B cell (primary cell): ENCODE measurements at regions not wholly inside any gene's neighbourhood (a gene's known extent, or its start where the extent isn't known, plus 50 kb on each side); places are given as distances from the start of the nearest gene placed in this dataset.

Experiments
- ATAC-seq: fragments of 200-7000 bp; cut with Tn5 transposase; one replicate; pipeline ENCODE4 v1.10.0; 2021; ENCODE audit warnings: low read depth, mild to moderate bottlenecking, moderate number of reproducible peaks, moderate library complexity
- CTCF ChIA-PET: fragments of 350-600 bp; sonication (Branson Sonifier 250); formaldehyde crosslinking; loops from one replicate; lab custom pipeline; 2021; ENCODE audit warnings: antibody characterized with exemption, inconsistent platforms; lab: Charles Lee
- POLR2A ChIA-PET: fragments of 350-600 bp; sonication (Branson Sonifier 250); formaldehyde crosslinking; loops from one replicate; lab custom pipeline; 2021; ENCODE audit warnings: antibody characterized with exemption; lab: Charles Lee
- DNase-seq: peaks from one replicate; pipeline ENCODE4 v3.0.0; 2013
- H2AFZ ChIP-seq: 2 replicates; pipeline ENCODE4 v1.6.1; 2012; ENCODE audit warnings: mild to moderate bottlenecking, low read depth, low read length; ENCODE audit not compliant: insufficient read depth, poor library complexity, severe bottlenecking
- H3K27ac ChIP-seq, 2 donors: 1 replicate in 1 of 2; 2 replicates in 1 of 2; pipeline ENCODE4 v1.5.1; 2012 to 2013; ENCODE audit warnings: low read length in 2 of 2, mild to moderate bottlenecking in 2 of 2, moderate library complexity in 1 of 2
- H3K27me3 ChIP-seq, 4 experiments: fragments of 200-600 bp in 1 of 4; sonication (generic) in 1 of 4; replicated peaks in 1 of 4; 1 replicate in 2 of 4; 2 replicates in 2 of 4; pipeline versions ENCODE4 v1.6.1 to v1.7.0; 2013 to 2016; ENCODE audit warnings: low read length in 3 of 4, mild to moderate bottlenecking in 2 of 4, mixed read lengths in 1 of 4, moderate library complexity in 1 of 4; ENCODE audit not compliant: insufficient read depth in 4 of 4, control insufficient read depth in 3 of 4; ENCODE audit errors: control extremely low read depth in 1 of 4
- H3K36me3 ChIP-seq, 2 experiments: replicated peaks in 1 of 2; 1 replicate in 1 of 2; 2 replicates in 1 of 2; pipeline versions ENCODE4 v1.6.1 to v1.7.1; 2013; ENCODE audit warnings: low read length in 1 of 2; ENCODE audit not compliant: insufficient read depth in 2 of 2, control insufficient read depth in 1 of 2; ENCODE audit errors: control extremely low read depth in 1 of 2, extremely low read depth in 1 of 2
- H3K4me1 ChIP-seq, 2 donors: fragments of 200-600 bp in 1 of 2; sonication (generic) in 1 of 2; 1 replicate in 1 of 2; 2 replicates in 1 of 2; pipeline versions ENCODE4 v1.5.1 to v1.6.1; 2013 to 2017; ENCODE audit warnings: low read length in 2 of 2; ENCODE audit not compliant: control insufficient read depth in 2 of 2, insufficient read depth in 2 of 2
- H3K4me2 ChIP-seq: replicated peaks from 2 replicates; pipeline ENCODE3; 2012; ENCODE audit warnings: mild to moderate bottlenecking, low read depth, low read length; ENCODE audit not compliant: poor library complexity, severe bottlenecking
- H3K4me3 ChIP-seq, 5 experiments: fragments of 200-600 bp in 1 of 5; sonication (generic) in 1 of 5; 1 replicate in 3 of 5; 2 replicates in 2 of 5; pipeline versions ENCODE4 v1.5.1 to v1.7.0; 2011 to 2016; ENCODE audit warnings: low read length in 4 of 5, mild to moderate bottlenecking in 4 of 5, low read depth in 2 of 5, control low read depth in 1 of 5, moderate library complexity in 1 of 5; ENCODE audit not compliant: insufficient read depth in 1 of 5; ENCODE audit errors: control extremely low read depth in 1 of 5, extremely low read depth in 1 of 5
- H3K79me2 ChIP-seq: fragments of 200-600 bp; sonication (generic); one replicate; pipeline ENCODE4 v1.6.0; 2016; ENCODE audit warnings: low read length; ENCODE audit not compliant: control insufficient read depth, insufficient read depth
- H3K9ac ChIP-seq: fragments of 200-600 bp; sonication (generic); 2 replicates; pipeline ENCODE4 v1.6.1; 2017; ENCODE audit warnings: mild to moderate bottlenecking, low read length, moderate library complexity
- H3K9me3 ChIP-seq, 3 donors: one replicate each; pipeline versions ENCODE4 v1.6.1 to v1.7.1; 2013; ENCODE audit warnings: low read length in 2 of 3; ENCODE audit not compliant: control insufficient read depth in 2 of 3, insufficient read depth in 1 of 3; ENCODE audit errors: control extremely low read depth in 1 of 3
- H4K20me1 ChIP-seq: 2 replicates; pipeline ENCODE4 v1.6.0; 2012; ENCODE audit warnings: mild to moderate bottlenecking, low read length; ENCODE audit not compliant: insufficient read depth, control insufficient read depth, poor library complexity, severe bottlenecking
- H3K27ac Mint-ChIP-seq: one replicate; pipeline ENCODE4 v1.8.0; 2021; ENCODE audit warnings: mixed read lengths
- H3K27me3 Mint-ChIP-seq: one replicate; pipeline ENCODE4 v1.8.0; 2021; ENCODE audit warnings: mixed read lengths
- H3K4me1 Mint-ChIP-seq: one replicate; pipeline ENCODE4 v1.8.0; 2021; ENCODE audit warnings: mixed read lengths
- H3K4me3 Mint-ChIP-seq: one replicate; pipeline ENCODE4 v1.8.0; 2021; ENCODE audit warnings: mixed read lengths
- H3K9me3 Mint-ChIP-seq: one replicate; pipeline ENCODE4 v1.8.0; 2022; ENCODE audit warnings: mixed read lengths; ENCODE audit not compliant: insufficient read depth
- EZH2 ChIP-seq: IDR thresholded peaks from 2 replicates; pipeline ENCODE4 v1.6.1; 2012; ENCODE audit warnings: borderline replicate concordance, low read depth, mild to moderate bottlenecking, moderate library complexity, low read length; ENCODE audit not compliant: insufficient read depth, poor library complexity, severe bottlenecking
- WGBS: methylation state at CpG from one replicate; pipeline ENCODE4 v1.1.5; 2013; ENCODE audit warnings: missing lambda C conversion rate; ENCODE audit not compliant: insufficient coverage; 5-methylcytosine and 5-hydroxymethylcytosine counted together
- intact Hi-C: fragments of 100-400 bp; cut with micrococcal nuclease; formaldehyde crosslinking; loops from one replicate; pipeline ENCODE4 v1.10.0; 2022
- TF ChIP-seq, protein P1 (sequence below): fragments of 200-600 bp; IDR thresholded peaks from one replicate; pipeline ENCODE4 v1.8.0; 2022; ENCODE audit warnings: antibody characterized with exemption, mild to moderate bottlenecking

- H3K4me1 Mint-ChIP-seq = no peaks in the 10 kb centered on the region
- Histone ChIP-seq H3K36me3 (no peaks in the 10 kb centered on the region), H3K27ac (no peak overlapping the region), H3K4me1 (no peaks in the 10 kb centered on the region), H3K27me3 (no peaks in the 10 kb centered on the region), H3K9me3 (peaks cover 0 to 3% (median 0%) of the 10 kb centered on the region in 3 donors), H2AFZ (no peak overlapping the region), H4K20me1 (no peaks in the 10 kb centered on the region), H3K79me2 (no peaks in the 10 kb centered on the region), H3K9ac (no peak overlapping the region), H3K4me2 (no peak overlapping the region), H3K4me3 (no peak overlapping the region)
- TF ChIP-seq, protein P1, sequence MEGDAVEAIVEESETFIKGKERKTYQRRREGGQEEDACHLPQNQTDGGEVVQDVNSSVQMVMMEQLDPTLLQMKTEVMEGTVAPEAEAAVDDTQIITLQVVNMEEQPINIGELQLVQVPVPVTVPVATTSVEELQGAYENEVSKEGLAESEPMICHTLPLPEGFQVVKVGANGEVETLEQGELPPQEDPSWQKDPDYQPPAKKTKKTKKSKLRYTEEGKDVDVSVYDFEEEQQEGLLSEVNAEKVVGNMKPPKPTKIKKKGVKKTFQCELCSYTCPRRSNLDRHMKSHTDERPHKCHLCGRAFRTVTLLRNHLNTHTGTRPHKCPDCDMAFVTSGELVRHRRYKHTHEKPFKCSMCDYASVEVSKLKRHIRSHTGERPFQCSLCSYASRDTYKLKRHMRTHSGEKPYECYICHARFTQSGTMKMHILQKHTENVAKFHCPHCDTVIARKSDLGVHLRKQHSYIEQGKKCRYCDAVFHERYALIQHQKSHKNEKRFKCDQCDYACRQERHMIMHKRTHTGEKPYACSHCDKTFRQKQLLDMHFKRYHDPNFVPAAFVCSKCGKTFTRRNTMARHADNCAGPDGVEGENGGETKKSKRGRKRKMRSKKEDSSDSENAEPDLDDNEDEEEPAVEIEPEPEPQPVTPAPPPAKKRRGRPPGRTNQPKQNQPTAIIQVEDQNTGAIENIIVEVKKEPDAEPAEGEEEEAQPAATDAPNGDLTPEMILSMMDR = no peak
- no peak for TF ChIP-seq EZH2
- WGBS = 100% methylated on average over 2 of the region's 5 CpGs
- H3K9me3 Mint-ChIP-seq = peaks cover 8% of the 10 kb centered on the region
- CTCF ChIA-PET = no interaction called here
- POLR2A ChIA-PET = no interaction called here
- no peaks in the 10 kb centered on the region for H3K27me3 Mint-ChIP-seq
- no peak for DNase-seq
- no peak for ATAC-seq
- intact Hi-C loops = no loop called here
- no peak overlapping the region for H3K27ac Mint-ChIP-seq
- no peak overlapping the region for H3K4me3 Mint-ChIP-seq
Observed at GRCh38 chr7:16343612-16344011, 77.7 kb downstream of the CRPPA start.

DNA sequence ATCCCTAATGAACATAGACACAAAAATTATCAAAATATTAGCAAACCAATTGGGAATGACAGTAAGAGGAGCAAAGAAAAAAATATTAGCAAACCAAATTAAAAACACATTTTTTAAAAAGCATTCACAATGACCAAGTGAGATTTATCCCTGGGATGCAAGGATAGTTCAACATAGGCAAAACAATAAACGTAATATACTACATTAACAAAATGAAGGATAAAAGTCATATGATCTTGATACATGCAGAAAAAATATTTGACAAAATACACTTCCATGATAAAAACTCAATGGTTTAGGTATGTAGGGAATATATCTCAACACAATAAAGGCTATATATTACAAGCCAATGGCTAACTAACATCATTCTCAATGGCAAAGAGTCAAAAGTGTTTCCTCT, 83.3 kb downstream of the CRPPA start:
- no peak overlapping the region for H3K4me3 Mint-ChIP-seq
- WGBS = no CpG with 5 or more reads among the region's 1 CpG

More for the DNA sequence above, 83.3 kb downstream of the CRPPA start:
- POLR2A ChIA-PET = no interaction called here
- no peaks in the 10 kb centered on the region for H3K36me3 ChIP-seq
- no peak overlapping the region for H3K9ac ChIP-seq
- H3K9me3 ChIP-seq = peaks cover 0 to 6% (median 0%) of the 10 kb centered on the region in 3 donors
- H3K4me2 ChIP-seq = no peak overlapping the region
- no peaks in the 10 kb centered on the region for H3K27me3 Mint-ChIP-seq
- H3K27ac Mint-ChIP-seq = no peak overlapping the region
- H3K4me1 Mint-ChIP-seq = no peaks in the 10 kb centered on the region
- intact Hi-C loops = no loop called here
- no peak overlapping the region for H3K4me3 ChIP-seq
- no peak for TF ChIP-seq EZH2
- TF ChIP-seq, protein P1 = no peak
- H3K27me3 ChIP-seq = no peaks in the 10 kb centered on the region
- H3K9me3 Mint-ChIP-seq = no peaks in the 10 kb centered on the region
- CTCF ChIA-PET = no interaction called here
- no peaks in the 10 kb centered on the region for H3K79me2 ChIP-seq
- no peak overlapping the region for H2AFZ ChIP-seq
- ATAC-seq = no peak
- DNase-seq = no peak
- no peak overlapping the region for H3K27ac ChIP-seq
- no peaks in the 10 kb centered on the region for H4K20me1 ChIP-seq
- H3K4me1 ChIP-seq = no peaks in the 10 kb centered on the region
